ENCODE measurements at regions not wholly inside any gene's neighbourhood (a gene's known extent, or its start where the extent isn't known, plus 50 kb on each side); places are given as distances from the start of the nearest gene placed in this dataset.

DNA sequence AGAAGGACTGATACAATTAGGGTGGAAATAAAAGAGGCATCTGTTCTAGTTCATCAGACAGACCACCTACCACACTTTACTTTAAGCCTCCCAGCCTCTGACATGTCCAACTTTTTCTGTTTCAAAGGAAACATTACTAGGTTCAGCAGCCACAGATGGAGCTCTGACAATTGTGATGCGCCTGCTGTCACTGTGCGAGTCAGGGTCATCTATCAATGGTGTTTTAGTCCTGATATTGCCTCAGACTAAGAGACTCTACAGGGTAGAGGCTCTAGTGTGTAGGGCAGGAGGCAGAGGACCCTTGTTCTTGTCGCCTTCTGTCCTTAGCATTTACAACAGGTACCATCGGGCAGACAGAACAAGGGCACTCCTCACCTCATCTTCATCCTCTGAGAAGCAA, 685.0 kb upstream of the SGCG start:
- DNase-seq (ENCODE audit: low read depth in 2 of 2) = no peak

- DNase-seq (ENCODE audit: low read depth in 2 of 2) = no peak
These were observed 683.8 kb upstream of the SGCG start for GRCh38 chr13:22496803-22497508.

GRCh38 chr13:22497991-22498780, 682.6 kb upstream of the SGCG start:
- DNase-seq (ENCODE audit: low read depth in 2 of 2) = no peak

GRCh38 chr13:22499919-22500318, 680.9 kb upstream of the SGCG start:
- DNase-seq (ENCODE audit: low read depth in 2 of 2) = no peak

DNA sequence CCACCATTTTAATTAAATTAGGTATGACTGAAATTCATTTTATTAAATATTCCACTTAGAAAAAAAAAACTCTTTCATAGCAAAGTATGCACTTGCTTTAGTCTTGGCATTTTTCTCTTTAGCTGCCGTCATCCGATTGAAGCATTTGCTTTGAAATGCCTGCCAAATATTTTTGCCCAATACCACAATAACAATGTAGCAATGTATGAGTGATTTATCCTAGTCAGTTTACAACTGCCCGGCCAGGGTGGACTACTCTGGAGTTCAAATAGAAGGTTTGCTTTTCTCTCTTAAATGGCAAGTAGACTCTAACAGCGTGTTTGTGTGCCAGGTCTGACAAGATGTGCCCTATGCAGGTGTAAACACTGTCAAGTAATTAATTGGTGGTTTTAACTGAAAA, 675.3 kb upstream of the SGCG start:
- no peak for DNase-seq (ENCODE audit: low read depth in 2 of 2)

GRCh38 chr13:22506096-22506691, 674.6 kb upstream of the SGCG start:
- no peak for DNase-seq (ENCODE audit: low read depth in 2 of 2)

- no peak for DNase-seq (ENCODE audit: low read depth in 2 of 2)
These were observed 663.2 kb upstream of the SGCG start for GRCh38 chr13:22517544-22517943.

- DNase-seq (ENCODE audit: low read depth in 2 of 2) = no peak
These were observed 643.9 kb upstream of the SGCG start for GRCh38 chr13:22536851-22537250.

DNA sequence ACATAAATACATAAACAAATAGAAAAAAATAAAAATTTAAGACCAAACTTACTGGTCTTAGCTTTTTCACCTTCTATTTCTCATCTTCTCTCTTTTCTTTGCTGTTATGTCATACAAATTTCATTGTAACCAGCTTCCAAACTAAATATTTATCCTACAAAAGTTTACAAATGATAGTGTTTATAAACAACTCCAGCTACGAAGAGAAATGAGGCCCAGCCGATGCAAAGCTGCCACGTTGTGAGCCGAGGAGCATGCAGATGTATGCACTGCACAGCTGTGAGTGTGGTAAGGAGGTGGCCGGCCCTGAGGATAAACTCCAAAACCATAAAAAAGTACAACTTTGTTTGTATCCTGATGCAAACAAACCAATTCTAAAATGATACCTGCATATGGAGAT, 642.4 kb upstream of the SGCG start:
- DNase-seq (ENCODE audit: low read depth in 2 of 2) = no peak

GRCh38 chr13:22549126-22549525, 631.7 kb upstream of the SGCG start:
- no peak for DNase-seq (ENCODE audit: low read depth in 2 of 2)

DNA sequence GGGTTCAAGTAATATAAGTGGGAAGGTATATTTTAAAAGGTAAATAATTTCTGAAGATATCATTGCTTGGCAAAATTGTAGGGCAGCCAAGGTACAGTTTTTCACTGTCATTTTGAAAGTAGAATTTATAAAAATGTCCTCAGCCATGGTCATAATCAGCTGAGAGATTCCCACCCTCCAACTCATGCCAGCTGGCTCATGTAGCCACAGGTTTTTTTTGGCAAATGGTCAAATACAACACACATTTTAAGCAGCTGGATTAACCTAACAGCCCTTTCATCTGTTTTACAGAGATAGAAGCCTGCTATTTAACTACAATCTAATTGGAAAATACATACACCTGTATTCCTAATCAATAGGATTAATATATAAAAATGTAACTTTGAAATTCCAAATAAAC, 619.2 kb upstream of the SGCG start:
- DNase-seq (ENCODE audit: low read depth in 2 of 2) = no peak

DNA sequence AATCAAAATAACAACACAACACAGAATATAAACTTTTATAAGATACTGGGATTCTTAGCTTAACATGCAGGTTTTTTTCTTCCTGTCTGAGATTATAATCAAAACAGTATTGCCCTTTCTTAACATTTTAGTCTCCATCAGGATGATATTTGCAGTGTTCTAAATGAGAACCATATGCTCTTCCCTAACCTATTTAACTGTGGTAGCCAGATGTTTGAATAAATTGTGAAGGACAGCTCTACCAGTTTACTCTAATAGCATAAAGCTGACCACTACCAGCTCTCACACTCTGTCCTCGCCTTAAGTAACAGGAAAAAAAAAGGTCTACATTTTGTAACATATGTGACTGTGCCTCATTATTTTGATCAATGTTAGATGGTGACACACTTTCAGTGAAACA, 618.7 kb upstream of the SGCG start:
- DNase-seq (ENCODE audit: low read depth in 2 of 2) = no peak

DNA sequence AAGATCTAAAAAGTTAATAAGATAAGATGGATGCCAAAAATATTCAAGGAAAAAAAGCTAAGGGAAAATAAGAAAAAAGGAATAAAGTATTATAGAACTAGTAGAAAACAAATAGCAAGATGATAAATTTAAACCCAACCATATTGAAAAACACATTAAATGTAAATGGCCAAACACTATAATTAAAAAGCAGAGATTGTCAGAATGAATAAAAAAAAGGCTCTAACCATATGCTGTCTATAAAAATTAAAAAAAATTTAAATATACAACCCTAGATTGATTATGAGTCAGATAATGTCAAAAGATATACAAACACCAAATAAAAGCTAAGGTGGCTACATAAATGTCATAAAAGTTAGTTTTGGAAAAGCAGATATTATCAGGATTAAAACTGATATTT, 617.5 kb upstream of the SGCG start:
- DNase-seq (ENCODE audit: low read depth in 2 of 2) = no peak

DNA sequence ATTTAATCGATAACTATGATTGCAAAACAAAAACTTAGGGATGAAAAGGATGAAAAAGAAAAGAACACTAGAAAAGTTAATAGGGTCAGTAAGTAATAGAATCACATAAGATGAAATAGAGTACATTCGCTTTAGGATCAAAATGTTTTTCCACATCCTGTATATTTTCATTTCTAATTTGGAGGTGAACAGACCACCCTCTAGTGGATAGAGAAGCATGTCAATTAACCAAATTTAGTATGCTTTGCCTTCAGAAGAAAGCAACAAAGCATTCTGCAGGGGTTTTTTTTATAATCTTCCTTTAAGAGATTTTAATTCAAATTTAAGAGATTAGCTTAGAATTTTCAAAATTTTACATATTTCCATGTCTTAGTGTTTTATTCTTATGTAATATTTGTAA, 611.0 kb upstream of the SGCG start:
- DNase-seq (ENCODE audit: low read depth in 2 of 2) = no peak

DNA sequence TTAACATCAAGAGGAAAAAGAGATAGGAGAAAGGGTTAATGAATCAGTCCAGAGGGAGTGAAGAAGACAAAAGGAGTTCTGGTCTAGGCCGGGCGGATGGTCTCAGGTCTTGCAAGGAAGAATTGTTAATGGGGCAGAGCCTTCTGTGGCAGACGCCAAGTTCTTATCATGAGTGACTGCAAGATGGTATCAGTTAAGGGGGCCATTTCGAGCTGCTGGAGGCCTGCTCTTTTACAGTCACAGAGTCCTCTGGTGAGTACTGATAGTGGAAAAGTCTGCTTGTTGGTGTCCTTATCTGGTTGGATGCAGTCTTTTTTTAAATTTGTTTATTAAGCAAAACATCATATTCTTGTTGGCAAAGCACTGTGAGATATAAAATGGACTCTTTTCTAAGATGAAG, 590.9 kb upstream of the SGCG start:
- no peak for DNase-seq (ENCODE audit: low read depth in 2 of 2)

DNA sequence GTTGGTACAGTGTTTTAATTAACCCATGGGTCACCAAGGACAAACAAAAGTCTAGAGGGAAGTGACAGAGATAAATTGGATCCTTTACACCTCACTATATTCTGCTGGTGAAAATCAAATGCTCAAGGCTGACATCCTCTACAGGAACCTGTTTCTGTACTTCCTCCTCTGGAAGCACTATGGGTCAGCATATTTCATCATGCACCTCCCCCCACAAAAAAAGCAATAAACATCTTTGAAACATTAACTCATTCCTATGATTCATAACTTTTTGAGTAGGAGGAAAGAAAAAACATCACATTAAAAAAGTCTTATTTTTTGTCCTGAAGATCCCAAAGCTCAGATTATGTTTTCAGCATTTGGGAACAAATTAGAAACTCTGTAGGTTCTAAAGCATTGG, 588.3 kb upstream of the SGCG start:
- no peak for DNase-seq (ENCODE audit: low read depth in 2 of 2)

- no peak for DNase-seq (ENCODE audit: low read depth in 2 of 2)
These were observed 586.7 kb upstream of the SGCG start for GRCh38 chr13:22594041-22594440.

- DNase-seq (ENCODE audit: low read depth in 2 of 2) = no peak
These were observed 584.5 kb upstream of the SGCG start for GRCh38 chr13:22596171-22596863.

- DNase-seq (ENCODE audit: low read depth in 2 of 2) = no peak
These were observed 581.6 kb upstream of the SGCG start for GRCh38 chr13:22599156-22599555.

DNA sequence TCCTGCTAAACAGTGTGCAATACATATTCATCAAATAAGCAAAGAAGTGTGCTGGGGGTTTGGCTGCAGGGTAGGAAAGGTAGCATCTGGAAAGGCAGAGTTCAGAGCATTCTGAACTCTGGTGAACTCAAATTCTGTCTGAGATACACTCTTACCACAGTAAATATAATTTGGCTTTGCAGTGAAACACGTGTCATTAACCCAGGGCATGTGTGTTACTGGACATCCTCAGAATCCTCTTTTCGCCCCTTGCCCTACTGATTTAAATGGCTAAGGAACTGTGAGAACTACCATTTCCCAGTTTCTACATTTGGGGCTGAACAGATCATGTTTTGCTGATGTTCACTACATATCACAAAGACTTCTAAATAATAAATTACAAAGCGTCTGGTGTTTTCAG, 562.8 kb upstream of the SGCG start:
- no peak for DNase-seq (ENCODE audit: low read depth in 2 of 2)

GRCh38 chr13:22625691-22626090, 555.1 kb upstream of the SGCG start:
- DNase-seq (ENCODE audit: low read depth in 2 of 2) = no peak

- no peak for DNase-seq (ENCODE audit: low read depth in 2 of 2)
These were observed 551.4 kb upstream of the SGCG start for GRCh38 chr13:22629374-22629773.

All from lung microvascular endothelial cell (primary cell).